Neural progenitor cell (in vitro differentiated cells): ENCODE measurements at regions not wholly inside any gene's neighbourhood (a gene's known extent, or its start where the extent isn't known, plus 50 kb on each side); places are given as distances from the start of the nearest gene placed in this dataset.

Experiments
- DNase-seq: peaks from one replicate; pipeline ENCODE4 v3.0.0-alpha.2; 2016; ENCODE audit warnings: low spot score
- H2AFZ ChIP-seq: fragments of 200-600 bp; sonication (generic); replicated peaks from 2 replicates; pipeline ENCODE4 v1.6.1; 2016; ENCODE audit warnings: antibody characterized with exemption
- H3F3A ChIP-seq: fragments of 200-600 bp; sonication (generic); 2 replicates; pipeline ENCODE4 v1.6.1; 2016; ENCODE audit warnings: antibody characterized with exemption, low read depth
- H3K27ac ChIP-seq: fragments of 200-600 bp; sonication (generic); 2 replicates; pipeline ENCODE4 v1.5.1; 2016; ENCODE audit warnings: mild to moderate bottlenecking
- H3K27me3 ChIP-seq: fragments of 200-600 bp; sonication (generic); 2 replicates; pipeline ENCODE4 v1.6.1; 2016; ENCODE audit warnings: mild to moderate bottlenecking, moderate library complexity
- H3K36me3 ChIP-seq: fragments of 200-600 bp; sonication (generic); 2 replicates; pipeline ENCODE4 v1.5.1; 2016
- H3K4me1 ChIP-seq: fragments of 200-600 bp; sonication (generic); 2 replicates; pipeline ENCODE4 v1.6.1; 2016; ENCODE audit warnings: mixed run types
- H3K4me2 ChIP-seq: fragments of 200-600 bp; sonication (generic); 2 replicates; pipeline ENCODE4 v1.6.1; 2016
- H3K4me3 ChIP-seq: fragments of 200-600 bp; sonication (generic); 2 replicates; pipeline ENCODE4 v1.5.1; 2016
- H3K79me2 ChIP-seq: fragments of 200-600 bp; sonication (generic); 2 replicates; pipeline ENCODE4 v1.6.1; 2016; ENCODE audit warnings: low read depth
- H3K9ac ChIP-seq: fragments of 200-600 bp; sonication (generic); 2 replicates; pipeline ENCODE4 v1.6.1; 2016
- H3K9me3 ChIP-seq: fragments of 200-600 bp; sonication (generic); 2 replicates; pipeline ENCODE4 v1.5.1; 2016; ENCODE audit warnings: low read depth
- H4K20me1 ChIP-seq: fragments of 200-600 bp; sonication (generic); 2 replicates; pipeline ENCODE4 v1.6.1; 2016; ENCODE audit warnings: low read depth
- H3K27ac Mint-ChIP-seq: 3 replicates; pipeline ENCODE4 v1.8.0; 2021; ENCODE audit warnings: mixed read lengths
- H3K27me3 Mint-ChIP-seq: 2 replicates; pipeline ENCODE4 v1.8.0; 2022; ENCODE audit warnings: low read depth, mild to moderate bottlenecking, inconsistent platforms, moderate library complexity, mixed read lengths; ENCODE audit not compliant: insufficient read depth
- H3K36me3 Mint-ChIP-seq: 3 replicates; pipeline ENCODE4 v1.8.0; 2021; ENCODE audit warnings: mixed read lengths
- H3K4me1 Mint-ChIP-seq: 3 replicates; pipeline ENCODE4 v1.8.0; 2021; ENCODE audit warnings: mixed read lengths
- H3K4me3 Mint-ChIP-seq: 3 replicates; pipeline ENCODE4 v1.8.0; 2021; ENCODE audit warnings: mild to moderate bottlenecking, moderate library complexity, mixed read lengths
- H3K9me3 Mint-ChIP-seq: 3 replicates; pipeline ENCODE4 v1.8.0; 2020; ENCODE audit warnings: mixed read lengths
- EZH2 ChIP-seq: fragments of 200-600 bp; sonication (generic); IDR thresholded peaks from 2 replicates; pipeline ENCODE4 v1.6.1; 2017; ENCODE audit warnings: antibody characterized with exemption, mild to moderate bottlenecking, moderate library complexity
- EZH2phosphoT487 ChIP-seq: fragments of 200-600 bp; sonication (generic); IDR thresholded peaks from 2 replicates; pipeline ENCODE4 v1.6.1; 2017; ENCODE audit warnings: antibody characterized with exemption
- TF ChIP-seq, protein P1 (sequence below): fragments of 200-600 bp; sonication (generic); IDR thresholded peaks from 2 replicates; pipeline ENCODE4 v1.5.1; 2017; ENCODE audit warnings: antibody characterized with exemption, mild to moderate bottlenecking

DNA sequence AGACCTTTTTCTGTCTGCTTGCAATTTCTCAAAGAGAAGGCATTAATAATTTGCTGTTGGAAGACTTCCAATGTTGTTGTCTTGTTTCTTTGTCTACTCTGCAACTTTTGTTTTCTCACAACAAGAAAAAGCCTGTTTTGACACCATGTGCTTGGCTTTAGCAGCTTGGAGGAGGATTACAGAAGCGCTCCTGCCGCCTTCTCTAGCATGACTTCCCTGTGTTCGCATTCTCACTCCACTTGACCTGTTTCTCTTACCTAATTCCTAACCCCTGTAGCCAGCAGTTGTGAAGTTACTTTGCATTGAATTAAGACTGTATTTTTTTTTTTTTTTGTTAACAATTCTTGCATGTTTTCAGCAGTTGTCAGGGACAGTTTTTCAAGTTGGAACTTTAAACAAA is 235.3 kb upstream of the GOLIM4 start:
- peak; percentile 25 for DNase-seq
- Mint-ChIP-seq H3K36me3 (no peaks in the 10 kb centered on the region), H3K27me3 (no peaks in the 10 kb centered on the region), H3K4me1 (peaks cover 32% of the 10 kb centered on the region), H3K9me3 (no peaks in the 10 kb centered on the region), H3K4me3 (no peak overlapping the region), H3K27ac (peak overlapping the region; percentile 0)
- Histone ChIP-seq H3K27ac (no peak overlapping the region), H3K4me3 (no peak overlapping the region), H3K36me3 (no peaks in the 10 kb centered on the region), H2AFZ (no peak overlapping the region), H3K27me3 (no peaks in the 10 kb centered on the region), H3K9me3 (no peaks in the 10 kb centered on the region), H3K4me1 (peaks cover 13% of the 10 kb centered on the region), H3F3A (no peaks in the 10 kb centered on the region), H3K79me2 (no peaks in the 10 kb centered on the region), H3K4me2 (peak overlapping the region; percentile 16), H4K20me1 (no peaks in the 10 kb centered on the region), H3K9ac (no peak overlapping the region)
- no peak for TF ChIP-seq EZH2phosphoT487
- TF ChIP-seq, protein P1, sequence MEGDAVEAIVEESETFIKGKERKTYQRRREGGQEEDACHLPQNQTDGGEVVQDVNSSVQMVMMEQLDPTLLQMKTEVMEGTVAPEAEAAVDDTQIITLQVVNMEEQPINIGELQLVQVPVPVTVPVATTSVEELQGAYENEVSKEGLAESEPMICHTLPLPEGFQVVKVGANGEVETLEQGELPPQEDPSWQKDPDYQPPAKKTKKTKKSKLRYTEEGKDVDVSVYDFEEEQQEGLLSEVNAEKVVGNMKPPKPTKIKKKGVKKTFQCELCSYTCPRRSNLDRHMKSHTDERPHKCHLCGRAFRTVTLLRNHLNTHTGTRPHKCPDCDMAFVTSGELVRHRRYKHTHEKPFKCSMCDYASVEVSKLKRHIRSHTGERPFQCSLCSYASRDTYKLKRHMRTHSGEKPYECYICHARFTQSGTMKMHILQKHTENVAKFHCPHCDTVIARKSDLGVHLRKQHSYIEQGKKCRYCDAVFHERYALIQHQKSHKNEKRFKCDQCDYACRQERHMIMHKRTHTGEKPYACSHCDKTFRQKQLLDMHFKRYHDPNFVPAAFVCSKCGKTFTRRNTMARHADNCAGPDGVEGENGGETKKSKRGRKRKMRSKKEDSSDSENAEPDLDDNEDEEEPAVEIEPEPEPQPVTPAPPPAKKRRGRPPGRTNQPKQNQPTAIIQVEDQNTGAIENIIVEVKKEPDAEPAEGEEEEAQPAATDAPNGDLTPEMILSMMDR = no peak
- TF ChIP-seq EZH2 = no peak

DNA sequence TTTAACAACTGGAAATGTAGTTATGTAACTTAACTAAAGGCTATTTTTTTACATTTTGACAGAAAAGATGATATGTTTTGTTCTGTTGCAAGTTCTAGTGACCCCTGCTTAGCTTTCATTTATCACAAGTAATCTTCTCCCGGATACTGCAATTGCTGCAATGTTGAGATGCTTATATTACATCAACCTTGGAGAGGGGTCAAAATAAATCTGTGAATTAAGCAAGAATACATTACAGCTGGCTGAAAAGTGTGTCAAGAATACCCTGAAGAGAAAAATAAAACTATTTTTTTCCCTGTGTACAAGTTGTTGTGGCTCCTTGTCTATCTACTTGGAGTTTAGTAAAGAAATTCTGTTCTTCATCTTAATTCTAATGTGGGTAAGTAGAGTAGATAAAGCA is 232.1 kb upstream of the GOLIM4 start:
- TF ChIP-seq EZH2 (no peak), EZH2phosphoT487 (no peak)
- TF ChIP-seq, protein P1 = no peak

DNA sequence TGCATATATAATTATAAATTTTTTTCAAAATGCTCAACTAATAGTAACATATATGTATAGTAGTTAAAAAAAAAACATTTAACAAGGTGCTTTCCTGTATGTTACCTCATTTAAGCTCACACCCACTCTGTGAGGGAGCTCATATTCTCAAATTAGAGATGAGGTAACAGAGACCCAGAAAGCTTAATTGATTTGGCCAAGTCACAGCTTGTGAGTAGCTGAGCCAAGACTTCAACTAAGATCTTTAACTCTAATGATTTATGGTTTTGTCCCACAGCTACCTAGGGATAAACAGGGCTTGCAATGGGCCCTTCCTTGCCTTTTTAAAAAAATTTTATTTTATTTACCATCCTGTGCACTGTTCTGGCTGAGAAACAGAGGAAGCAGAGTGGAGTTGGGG is 230.0 kb upstream of the GOLIM4 start:
- Histone ChIP-seq H3K4me1 (peaks cover 1% of the 10 kb centered on the region), H3K9me3 (no peaks in the 10 kb centered on the region), H3K27ac (no peak overlapping the region), H3K9ac (no peak overlapping the region), H3F3A (no peaks in the 10 kb centered on the region), H4K20me1 (no peaks in the 10 kb centered on the region), H3K36me3 (no peaks in the 10 kb centered on the region), H3K4me2 (no peak overlapping the region), H3K4me3 (no peak overlapping the region), H2AFZ (no peak overlapping the region), H3K27me3 (no peaks in the 10 kb centered on the region), H3K79me2 (no peaks in the 10 kb centered on the region)
- no peaks in the 10 kb centered on the region for H3K36me3 Mint-ChIP-seq
- no peak for DNase-seq
- no peaks in the 10 kb centered on the region for H3K9me3 Mint-ChIP-seq
- peaks cover 3% of the 10 kb centered on the region for H3K4me1 Mint-ChIP-seq
- no peak overlapping the region for H3K27ac Mint-ChIP-seq
- no peaks in the 10 kb centered on the region for H3K27me3 Mint-ChIP-seq
- no peak overlapping the region for H3K4me3 Mint-ChIP-seq
- TF ChIP-seq, protein P1 = no peak
- TF ChIP-seq EZH2 (no peak), EZH2phosphoT487 (no peak)

More for the DNA sequence above, 232.1 kb upstream of the GOLIM4 start:
- H3F3A ChIP-seq = no peaks in the 10 kb centered on the region
- Mint-ChIP-seq H3K9me3 (no peaks in the 10 kb centered on the region), H3K27me3 (no peaks in the 10 kb centered on the region), H3K36me3 (no peaks in the 10 kb centered on the region), H3K4me3 (no peak overlapping the region), H3K27ac (no peak overlapping the region), H3K4me1 (peaks cover 23% of the 10 kb centered on the region)
- no peaks in the 10 kb centered on the region for H3K79me2 ChIP-seq
- H3K27ac ChIP-seq = no peak overlapping the region
- no peaks in the 10 kb centered on the region for H3K36me3 ChIP-seq
- H3K4me2 ChIP-seq = no peak overlapping the region
- no peaks in the 10 kb centered on the region for H3K9me3 ChIP-seq
- no peak overlapping the region for H3K9ac ChIP-seq
- no peak overlapping the region for H2AFZ ChIP-seq
- no peaks in the 10 kb centered on the region for H4K20me1 ChIP-seq
- no peak overlapping the region for H3K4me3 ChIP-seq
- H3K4me1 ChIP-seq = peaks cover 7% of the 10 kb centered on the region
- no peaks in the 10 kb centered on the region for H3K27me3 ChIP-seq
- no peak for DNase-seq
